ENCODE measurements at regions not wholly inside any gene's neighbourhood (a gene's known extent, or its start where the extent isn't known, plus 50 kb on each side); places are given as distances from the start of the nearest gene placed in this dataset.

GRCh38 chr5:61647672-61648071 is 315.6 kb downstream of the ZSWIM6 start:
- DNase-seq = no peak
- intact Hi-C loops (cut with DNase I) = no loop called here
- no peak for ATAC-seq (ENCODE audit: poor library complexity)

GRCh38 chr5:61649231-61649630 is 317.2 kb downstream of the ZSWIM6 start:
- DNase-seq = no peak
- no peak for ATAC-seq (ENCODE audit: poor library complexity)
- intact Hi-C loops (cut with DNase I) = no loop called here

GRCh38 chr5:61649971-61650370 is 317.9 kb downstream of the ZSWIM6 start:
- ATAC-seq (ENCODE audit: poor library complexity) = no peak
- intact Hi-C loops (cut with DNase I) = loop anchor here (10.0 kb wide), 1 partner anchor 595 kb away; no protein-coding TSS in a partner anchor

GRCh38 chr5:61650661-61651060 is 318.6 kb downstream of the ZSWIM6 start:
- intact Hi-C loops (cut with DNase I) = loop anchor here (10.0 kb wide), 1 partner anchor 596 kb away; no protein-coding TSS in a partner anchor
- ATAC-seq (ENCODE audit: poor library complexity) = no peak
- DNase-seq = no peak

More at GRCh38 chr5:61649971-61650370, 317.9 kb downstream of the ZSWIM6 start:
- peak; percentile 46 for DNase-seq

GRCh38 chr5:61651195-61651594 is 319.1 kb downstream of the ZSWIM6 start:
- DNase-seq = no peak
- no peak for ATAC-seq (ENCODE audit: poor library complexity)
- intact Hi-C loops (cut with DNase I) = loop anchor here (10.0 kb wide), 1 partner anchor 596 kb away; no protein-coding TSS in a partner anchor

GRCh38 chr5:61652916-61653315 is 320.9 kb downstream of the ZSWIM6 start:
- intact Hi-C loops (cut with DNase I) = loop anchor here (10.0 kb wide), 1 partner anchor 598 kb away; no protein-coding TSS in a partner anchor
- ATAC-seq (ENCODE audit: poor library complexity) (no peak), DNase-seq (no peak)

- DNase-seq = no peak
- no peak for ATAC-seq (ENCODE audit: poor library complexity)
- intact Hi-C loops (cut with DNase I) = loop anchor here (10.0 kb wide), 1 partner anchor 599 kb away; no protein-coding TSS in a partner anchor
Observed at GRCh38 chr5:61653807-61654580, 321.9 kb downstream of the ZSWIM6 start.

- DNase-seq (no peak), ATAC-seq (ENCODE audit: poor library complexity) (no peak)
- intact Hi-C loops (cut with DNase I) = loop anchor here (10.0 kb wide), 1 partner anchor 600 kb away; no protein-coding TSS in a partner anchor
Observed at GRCh38 chr5:61654876-61655275, 322.8 kb downstream of the ZSWIM6 start.

GRCh38 chr5:61657010-61657409 is 325.0 kb downstream of the ZSWIM6 start:
- no peak for DNase-seq
- intact Hi-C loops (cut with DNase I) = loop anchor here (10.0 kb wide), 1 partner anchor 602 kb away; no protein-coding TSS in a partner anchor
- no peak for ATAC-seq (ENCODE audit: poor library complexity)

- ATAC-seq (ENCODE audit: poor library complexity) (no peak), DNase-seq (no peak)
- intact Hi-C loops (cut with DNase I) = loop anchor here (2.0 to 10.0 kb wide), 2 partner anchors 325 to 603 kb away; partner anchors contain the start of gene ZSWIM6
Observed at GRCh38 chr5:61657686-61658085, 325.6 kb downstream of the ZSWIM6 start.

GRCh38 chr5:61658592-61659008 is 326.5 kb downstream of the ZSWIM6 start:
- ATAC-seq (ENCODE audit: poor library complexity) (peak; percentile 94), DNase-seq (peak; percentile 90)
- intact Hi-C loops (cut with DNase I) = loop anchor here (2.0 to 10.0 kb wide), 2 partner anchors 326 to 604 kb away; partner anchors contain the start of gene ZSWIM6

- peak; percentile 53 for DNase-seq
- ATAC-seq (ENCODE audit: poor library complexity) = peak; percentile 95
- intact Hi-C loops (cut with DNase I) = loop anchor here (2.0 to 10.0 kb wide), 2 partner anchors 326 to 604 kb away; partner anchors contain the start of gene ZSWIM6
Observed at GRCh38 chr5:61659221-61659696, 327.2 kb downstream of the ZSWIM6 start.

- intact Hi-C loops (cut with DNase I) = no loop called here
- ATAC-seq (ENCODE audit: poor library complexity) (no peak), DNase-seq (no peak)
Observed at GRCh38 chr5:61662670-61663069, 330.6 kb downstream of the ZSWIM6 start.

GRCh38 chr5:61666064-61666621 is 334.1 kb downstream of the ZSWIM6 start:
- intact Hi-C loops (cut with DNase I) = no loop called here
- no peak for DNase-seq
- peak; percentile 72 for ATAC-seq (ENCODE audit: poor library complexity)

- intact Hi-C loops (cut with DNase I) = no loop called here
- ATAC-seq (ENCODE audit: poor library complexity) (no peak), DNase-seq (no peak)
Observed at GRCh38 chr5:61667525-61668218, 335.6 kb downstream of the ZSWIM6 start.

GRCh38 chr5:61669531-61669930 is 337.5 kb downstream of the ZSWIM6 start:
- peak; percentile 81 for ATAC-seq (ENCODE audit: poor library complexity)
- intact Hi-C loops (cut with DNase I) = no loop called here
- no peak for DNase-seq

- DNase-seq = no peak
- intact Hi-C loops (cut with DNase I) = no loop called here
- ATAC-seq (ENCODE audit: poor library complexity) = no peak
Observed at GRCh38 chr5:61670941-61671340, 338.9 kb downstream of the ZSWIM6 start.

GRCh38 chr5:61673007-61673735 is 341.1 kb downstream of the ZSWIM6 start:
- intact Hi-C loops (cut with DNase I) = no loop called here
- ATAC-seq (ENCODE audit: poor library complexity) (peak; percentile 27), DNase-seq (no peak)

Measured in Right ventricle myocardium superior (tissue), 1 donor.